ENCODE measurements at regions not wholly inside any gene's neighbourhood (a gene's known extent, or its start where the extent isn't known, plus 50 kb on each side); places are given as distances from the start of the nearest gene placed in this dataset.

DNA sequence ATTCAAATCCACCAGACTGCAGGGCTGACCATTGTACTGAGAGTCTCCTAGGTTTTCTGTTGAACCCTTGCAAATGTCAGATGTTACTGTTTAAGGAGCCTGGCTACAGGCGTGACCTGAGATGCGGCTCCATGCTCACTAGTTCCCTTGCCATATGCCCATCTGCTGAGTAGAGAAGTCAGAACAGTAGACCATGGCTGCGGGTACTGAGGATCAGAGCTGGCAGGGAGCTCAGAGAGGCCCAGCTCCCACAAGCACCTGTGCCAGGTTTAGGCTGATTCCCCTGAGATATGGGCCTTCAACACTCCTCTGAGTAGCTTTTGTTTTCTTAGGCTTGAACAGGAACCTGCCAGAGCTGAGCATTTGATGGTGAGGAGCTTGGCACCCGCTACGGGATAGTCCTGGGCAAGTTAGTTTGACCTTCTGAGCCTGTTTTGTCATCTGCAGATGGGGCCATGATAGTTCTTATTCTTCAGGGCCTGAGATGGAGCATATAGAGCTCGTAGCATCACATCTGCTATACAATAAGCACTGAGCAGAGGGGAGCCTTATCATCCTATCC is 83.7 kb downstream of the BOD1 start:
- no peak overlapping the region for H2BK5ac ChIP-seq (ENCODE audit: low read length)
- no peak overlapping the region for H3K23ac ChIP-seq (ENCODE audit: low read length)
- DNase-seq, result no peak
- H3K4me3 ChIP-seq (ENCODE audit: low read length), result no peak overlapping the region
- H3K79me1 ChIP-seq (ENCODE audit: low read length), result no peaks in the 10 kb centered on the region
- no peaks in the 10 kb centered on the region for H3K79me2 ChIP-seq (ENCODE audit: control insufficient read depth, insufficient read depth, low read length)
- no peak overlapping the region for H3K9ac ChIP-seq (ENCODE audit: low read length)
- no peaks in the 10 kb centered on the region for H3K4me1 ChIP-seq (ENCODE audit: control insufficient read depth, low read depth, low read length)
- no peak overlapping the region for H4K5ac ChIP-seq (ENCODE audit: low read length)
- H3K4me2 ChIP-seq (ENCODE audit: low read length), result no peak overlapping the region
- H3K27me3 ChIP-seq (ENCODE audit: insufficient read depth, low read length, poor library complexity), result no peaks in the 10 kb centered on the region
- no peak overlapping the region for H2BK15ac ChIP-seq (replicated peaks; ENCODE audit: low read depth)
- WGBS (ENCODE audit: extremely low coverage, insufficient coverage, low lambda C conversion rate), result no CpG with 5 or more reads among the region's 6 CpGs
- H3K56ac ChIP-seq (ENCODE audit: low read length), result no peak overlapping the region
- no peak overlapping the region for H3K27ac ChIP-seq (ENCODE audit: low read depth, low read length)
- H2AK5ac ChIP-seq (ENCODE audit: low read length), result no peak overlapping the region
- no peaks in the 10 kb centered on the region for H3K36me3 ChIP-seq (ENCODE audit: control insufficient read depth, insufficient read depth, low read length)
- no peak overlapping the region for H2BK120ac ChIP-seq (ENCODE audit: low read depth, low read length)
- H4K8ac ChIP-seq (ENCODE audit: low read depth, low read length), result no peak overlapping the region
- H3K4ac ChIP-seq (ENCODE audit: low read depth, low read length), result no peak overlapping the region
- H3K18ac ChIP-seq (ENCODE audit: low read length), result no peak overlapping the region

DNA sequence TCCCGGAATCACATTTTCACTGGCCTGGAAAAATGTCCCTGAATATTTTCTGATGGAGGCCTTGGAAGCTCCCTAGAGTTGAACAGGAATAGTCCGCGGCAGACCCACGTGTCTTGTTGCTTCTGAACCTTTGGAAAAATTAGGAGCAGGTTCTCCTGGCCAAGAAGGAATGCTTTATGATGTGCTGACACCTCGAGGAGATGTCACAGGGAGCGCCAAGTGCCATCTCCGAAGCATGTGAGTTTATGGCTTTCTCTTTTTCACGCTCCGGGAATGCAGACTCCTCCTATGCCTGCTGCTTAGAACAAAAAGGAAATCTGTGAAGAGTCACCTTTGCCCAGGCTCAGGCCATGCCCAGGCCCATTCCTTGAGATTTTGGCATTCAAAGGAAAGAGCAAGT is 84.6 kb downstream of the BOD1 start:
- Histone ChIP-seq H2BK120ac (ENCODE audit: low read depth, low read length) (no peak overlapping the region), H3K27ac (ENCODE audit: low read depth, low read length) (no peak overlapping the region), H2AK5ac (ENCODE audit: low read length) (no peak overlapping the region), H3K79me1 (ENCODE audit: low read length) (no peaks in the 10 kb centered on the region), H3K27me3 (ENCODE audit: insufficient read depth, low read length, poor library complexity) (no peaks in the 10 kb centered on the region), H2BK15ac (replicated peaks; ENCODE audit: low read depth) (no peak overlapping the region), H3K18ac (ENCODE audit: low read length) (no peak overlapping the region), H3K4me1 (ENCODE audit: control insufficient read depth, low read depth, low read length) (no peaks in the 10 kb centered on the region), H3K36me3 (ENCODE audit: control insufficient read depth, insufficient read depth, low read length) (no peaks in the 10 kb centered on the region), H3K9ac (ENCODE audit: low read length) (no peak overlapping the region), H3K56ac (ENCODE audit: low read length) (no peak overlapping the region), H3K4ac (ENCODE audit: low read depth, low read length) (no peak overlapping the region), H4K8ac (ENCODE audit: low read depth, low read length) (no peak overlapping the region), H4K5ac (ENCODE audit: low read length) (no peak overlapping the region), H2BK5ac (ENCODE audit: low read length) (no peak overlapping the region), H3K23ac (ENCODE audit: low read length) (no peak overlapping the region), H3K79me2 (ENCODE audit: control insufficient read depth, insufficient read depth, low read length) (no peaks in the 10 kb centered on the region), H3K4me2 (ENCODE audit: low read length) (no peak overlapping the region), H3K4me3 (ENCODE audit: low read length) (no peak overlapping the region)
- WGBS (ENCODE audit: extremely low coverage, insufficient coverage, low lambda C conversion rate), result no CpG with 5 or more reads among the region's 9 CpGs
- DNase-seq, result no peak

DNA sequence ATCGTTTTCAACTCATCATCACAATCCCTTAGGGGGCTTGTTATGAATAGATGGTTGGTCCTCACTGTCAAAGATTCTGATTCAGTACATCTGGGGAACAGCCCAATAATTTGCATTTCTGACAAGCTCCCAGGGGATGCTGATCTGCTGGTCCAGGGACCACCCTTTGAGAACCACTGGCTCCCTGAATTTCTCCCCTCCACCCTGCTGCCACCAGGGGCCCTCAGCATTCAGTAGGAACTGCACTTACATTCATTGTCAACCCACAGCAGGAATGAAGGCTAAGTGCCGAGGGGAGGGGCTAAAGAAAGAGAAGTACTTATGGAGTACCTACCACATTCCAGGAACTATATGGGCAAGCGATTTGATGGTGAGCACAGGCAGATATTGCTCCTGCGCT is 85.9 kb downstream of the BOD1 start:
- H2BK5ac ChIP-seq (ENCODE audit: low read length), result no peak overlapping the region
- H3K27me3 ChIP-seq (ENCODE audit: insufficient read depth, low read length, poor library complexity), result no peaks in the 10 kb centered on the region
- H3K4me3 ChIP-seq (ENCODE audit: low read length), result no peak overlapping the region
- WGBS (ENCODE audit: extremely low coverage, insufficient coverage, low lambda C conversion rate), result no CpG with 5 or more reads among the region's 4 CpGs
- DNase-seq, result peak; percentile 89
- no peak overlapping the region for H4K5ac ChIP-seq (ENCODE audit: low read length)
- H3K27ac ChIP-seq (ENCODE audit: low read depth, low read length), result no peak overlapping the region
- no peak overlapping the region for H4K8ac ChIP-seq (ENCODE audit: low read depth, low read length)
- H3K79me1 ChIP-seq (ENCODE audit: low read length), result no peaks in the 10 kb centered on the region
- no peak overlapping the region for H3K23ac ChIP-seq (ENCODE audit: low read length)
- H2AK5ac ChIP-seq (ENCODE audit: low read length), result no peak overlapping the region
- no peak overlapping the region for H2BK120ac ChIP-seq (ENCODE audit: low read depth, low read length)
- H3K36me3 ChIP-seq (ENCODE audit: control insufficient read depth, insufficient read depth, low read length), result no peaks in the 10 kb centered on the region
- H3K4me2 ChIP-seq (ENCODE audit: low read length), result no peak overlapping the region
- no peak overlapping the region for H3K9ac ChIP-seq (ENCODE audit: low read length)
- H3K56ac ChIP-seq (ENCODE audit: low read length), result no peak overlapping the region
- no peak overlapping the region for H2BK15ac ChIP-seq (replicated peaks; ENCODE audit: low read depth)
- H3K79me2 ChIP-seq (ENCODE audit: control insufficient read depth, insufficient read depth, low read length), result no peaks in the 10 kb centered on the region
- H3K18ac ChIP-seq (ENCODE audit: low read length), result no peak overlapping the region
- H3K4me1 ChIP-seq (ENCODE audit: control insufficient read depth, low read depth, low read length), result no peaks in the 10 kb centered on the region
- no peak overlapping the region for H3K4ac ChIP-seq (ENCODE audit: low read depth, low read length)

DNA sequence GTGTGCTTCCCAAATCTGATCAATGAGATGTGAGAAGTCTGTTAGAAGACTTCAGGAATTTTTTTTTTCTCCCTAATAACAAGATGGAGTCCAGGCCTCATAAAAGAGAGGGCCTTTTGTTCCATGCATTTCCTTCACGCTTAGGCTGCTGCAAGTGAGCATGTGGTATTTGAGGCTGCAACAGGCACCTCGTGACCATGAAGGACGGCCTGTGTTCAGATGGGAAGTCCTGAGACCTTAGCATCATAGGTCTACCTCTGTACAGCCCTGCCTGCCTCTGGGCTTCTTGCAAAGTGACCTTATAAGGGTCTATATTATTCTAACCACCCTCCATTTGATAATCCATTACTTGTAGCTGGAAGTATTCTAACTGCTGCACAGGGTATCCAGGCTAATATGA is 86.6 kb downstream of the BOD1 start:
- Histone ChIP-seq H3K79me1 (ENCODE audit: low read length) (no peaks in the 10 kb centered on the region), H3K4me3 (ENCODE audit: low read length) (no peak overlapping the region), H3K4me2 (ENCODE audit: low read length) (no peak overlapping the region), H3K4me1 (ENCODE audit: control insufficient read depth, low read depth, low read length) (no peaks in the 10 kb centered on the region), H4K5ac (ENCODE audit: low read length) (no peak overlapping the region), H3K56ac (ENCODE audit: low read length) (no peak overlapping the region), H3K27me3 (ENCODE audit: insufficient read depth, low read length, poor library complexity) (no peaks in the 10 kb centered on the region), H2BK120ac (ENCODE audit: low read depth, low read length) (no peak overlapping the region), H4K8ac (ENCODE audit: low read depth, low read length) (no peak overlapping the region), H2BK15ac (replicated peaks; ENCODE audit: low read depth) (no peak overlapping the region), H3K23ac (ENCODE audit: low read length) (no peak overlapping the region), H2AK5ac (ENCODE audit: low read length) (no peak overlapping the region), H3K79me2 (ENCODE audit: control insufficient read depth, insufficient read depth, low read length) (no peaks in the 10 kb centered on the region), H3K36me3 (ENCODE audit: control insufficient read depth, insufficient read depth, low read length) (no peaks in the 10 kb centered on the region), H3K9ac (ENCODE audit: low read length) (no peak overlapping the region), H3K27ac (ENCODE audit: low read depth, low read length) (no peak overlapping the region), H2BK5ac (ENCODE audit: low read length) (no peak overlapping the region), H3K18ac (ENCODE audit: low read length) (no peak overlapping the region), H3K4ac (ENCODE audit: low read depth, low read length) (no peak overlapping the region)
- DNase-seq, result no peak
- WGBS (ENCODE audit: extremely low coverage, insufficient coverage, low lambda C conversion rate), result no CpG with 5 or more reads among the region's 3 CpGs

DNA sequence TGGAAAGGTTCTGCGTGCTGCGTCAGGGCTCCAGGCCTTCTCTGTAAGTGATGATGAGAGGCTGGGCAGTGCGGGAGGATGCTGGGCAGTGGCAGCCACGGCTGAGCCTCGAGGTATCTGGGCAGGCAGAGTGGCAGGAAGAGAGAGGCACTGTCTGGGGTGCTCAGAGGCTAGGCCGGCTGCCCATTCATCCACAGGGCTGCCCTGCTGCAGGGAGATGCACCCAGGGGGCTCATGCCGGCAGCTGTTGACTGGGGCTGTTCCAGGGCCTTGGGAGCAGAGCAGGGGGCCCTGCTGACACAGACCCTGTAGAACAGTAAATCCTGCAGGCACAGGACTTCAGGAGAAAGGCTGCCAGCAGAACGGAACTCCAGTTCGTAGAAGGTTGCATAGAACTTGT is 88.8 kb downstream of the BOD1 start:
- H3K4me1 ChIP-seq (ENCODE audit: control insufficient read depth, low read depth, low read length), result no peaks in the 10 kb centered on the region
- no peak overlapping the region for H3K9ac ChIP-seq (ENCODE audit: low read length)
- H3K79me1 ChIP-seq (ENCODE audit: low read length), result no peaks in the 10 kb centered on the region
- WGBS (ENCODE audit: extremely low coverage, insufficient coverage, low lambda C conversion rate), result no CpG with 5 or more reads among the region's 9 CpGs
- H3K4me2 ChIP-seq (ENCODE audit: low read length), result no peak overlapping the region
- no peak overlapping the region for H4K8ac ChIP-seq (ENCODE audit: low read depth, low read length)
- no peaks in the 10 kb centered on the region for H3K27me3 ChIP-seq (ENCODE audit: insufficient read depth, low read length, poor library complexity)
- H2AK5ac ChIP-seq (ENCODE audit: low read length), result no peak overlapping the region
- no peak overlapping the region for H2BK120ac ChIP-seq (ENCODE audit: low read depth, low read length)
- H2BK15ac ChIP-seq (replicated peaks; ENCODE audit: low read depth), result no peak overlapping the region
- H3K79me2 ChIP-seq (ENCODE audit: control insufficient read depth, insufficient read depth, low read length), result no peaks in the 10 kb centered on the region
- H3K27ac ChIP-seq (ENCODE audit: low read depth, low read length), result no peak overlapping the region
- no peak overlapping the region for H3K4me3 ChIP-seq (ENCODE audit: low read length)
- no peak overlapping the region for H3K18ac ChIP-seq (ENCODE audit: low read length)
- no peak for DNase-seq
- no peak overlapping the region for H3K56ac ChIP-seq (ENCODE audit: low read length)
- H3K4ac ChIP-seq (ENCODE audit: low read depth, low read length), result no peak overlapping the region
- no peak overlapping the region for H2BK5ac ChIP-seq (ENCODE audit: low read length)
- no peak overlapping the region for H4K5ac ChIP-seq (ENCODE audit: low read length)
- H3K36me3 ChIP-seq (ENCODE audit: control insufficient read depth, insufficient read depth, low read length), result no peaks in the 10 kb centered on the region
- no peak overlapping the region for H3K23ac ChIP-seq (ENCODE audit: low read length)

DNA sequence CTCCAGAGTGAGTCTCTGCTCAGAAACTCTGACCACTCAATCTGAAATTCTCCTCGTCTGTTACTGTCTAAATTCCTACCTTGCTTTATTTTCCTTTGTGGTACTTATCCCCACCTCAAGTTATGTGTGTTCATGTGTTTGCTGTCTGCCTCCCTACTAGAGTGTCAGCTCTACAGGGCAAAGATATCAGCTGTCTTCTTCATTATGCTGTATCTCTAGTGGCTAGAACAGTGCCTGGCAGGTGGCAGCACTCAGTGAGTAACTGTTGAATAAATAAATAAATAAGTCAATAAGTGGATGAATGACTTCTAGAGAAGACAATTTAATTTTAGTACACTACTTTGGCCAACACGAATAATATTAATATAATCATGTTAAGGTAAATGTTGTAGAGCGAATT is 92.3 kb downstream of the BOD1 start:
- Histone ChIP-seq H3K4me1 (ENCODE audit: control insufficient read depth, low read depth, low read length) (no peaks in the 10 kb centered on the region), H3K27ac (ENCODE audit: low read depth, low read length) (no peak overlapping the region), H3K4me2 (ENCODE audit: low read length) (no peak overlapping the region), H3K23ac (ENCODE audit: low read length) (no peak overlapping the region), H3K79me1 (ENCODE audit: low read length) (no peaks in the 10 kb centered on the region), H4K8ac (ENCODE audit: low read depth, low read length) (no peak overlapping the region), H3K9ac (ENCODE audit: low read length) (no peak overlapping the region), H3K36me3 (ENCODE audit: control insufficient read depth, insufficient read depth, low read length) (no peaks in the 10 kb centered on the region), H4K5ac (ENCODE audit: low read length) (no peak overlapping the region), H3K4ac (ENCODE audit: low read depth, low read length) (no peak overlapping the region), H3K4me3 (ENCODE audit: low read length) (no peak overlapping the region), H2BK120ac (ENCODE audit: low read depth, low read length) (no peak overlapping the region), H2BK15ac (replicated peaks; ENCODE audit: low read depth) (no peak overlapping the region), H3K79me2 (ENCODE audit: control insufficient read depth, insufficient read depth, low read length) (no peaks in the 10 kb centered on the region), H3K56ac (ENCODE audit: low read length) (no peak overlapping the region), H2AK5ac (ENCODE audit: low read length) (no peak overlapping the region), H3K27me3 (ENCODE audit: insufficient read depth, low read length, poor library complexity) (no peaks in the 10 kb centered on the region), H2BK5ac (ENCODE audit: low read length) (no peak overlapping the region), H3K18ac (ENCODE audit: low read length) (no peak overlapping the region)
- no peak for DNase-seq
- no CpG with 5 or more reads among the region's 3 CpGs for WGBS (ENCODE audit: extremely low coverage, insufficient coverage, low lambda C conversion rate)

All from mesendoderm (in vitro differentiated cells).